HG03159 (cell line): ENCODE measurements at regions not wholly inside any gene's neighbourhood (a gene's known extent, or its start where the extent isn't known, plus 50 kb on each side); places are given as distances from the start of the nearest gene placed in this dataset.
"Not testable (repeated sequence)": the region's sequence is repeated elsewhere in the genome, so short reads cannot be mapped to it uniquely, and the experiment has no call there.

Source experiments
- ATAC-seq: cut with Tn5 transposase; IDR thresholded peaks from one replicate; pipeline ENCODE4 v1.9.1; 2021; ENCODE audit warnings: mild to moderate bottlenecking, moderate library complexity; ENCODE audit not compliant: unreplicated experiment

DNA sequence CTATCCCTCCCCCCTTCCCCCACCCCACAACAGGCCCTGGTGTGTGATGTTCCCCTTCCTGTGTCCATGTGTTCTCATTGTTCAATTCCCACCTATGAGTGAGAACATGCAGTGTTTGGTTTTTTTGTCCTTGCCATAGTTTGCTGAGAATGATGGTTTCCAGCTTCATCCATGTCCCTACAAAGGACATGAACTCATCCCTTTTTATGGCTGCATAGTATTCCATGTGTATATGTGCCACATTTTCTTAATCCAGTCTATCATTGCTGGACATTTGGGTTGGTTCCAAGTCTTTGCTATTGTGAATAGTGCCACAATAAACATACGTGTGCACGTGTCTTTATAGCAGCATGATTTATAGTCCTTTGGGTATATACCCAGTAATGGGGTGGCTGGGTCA is 52.3 kb upstream of the MAN1A2 start:
- not testable (repeated sequence) for ATAC-seq

GRCh38 chr1:117313555-117313954 is 53.7 kb upstream of the MAN1A2 start:
- ATAC-seq: no peak

- ATAC-seq: peak; percentile 63
Observed at GRCh38 chr1:117312453-117313138, 54.7 kb upstream of the MAN1A2 start.

- ATAC-seq: no peak
Observed at GRCh38 chr1:117308311-117308916, 58.8 kb upstream of the MAN1A2 start.

DNA sequence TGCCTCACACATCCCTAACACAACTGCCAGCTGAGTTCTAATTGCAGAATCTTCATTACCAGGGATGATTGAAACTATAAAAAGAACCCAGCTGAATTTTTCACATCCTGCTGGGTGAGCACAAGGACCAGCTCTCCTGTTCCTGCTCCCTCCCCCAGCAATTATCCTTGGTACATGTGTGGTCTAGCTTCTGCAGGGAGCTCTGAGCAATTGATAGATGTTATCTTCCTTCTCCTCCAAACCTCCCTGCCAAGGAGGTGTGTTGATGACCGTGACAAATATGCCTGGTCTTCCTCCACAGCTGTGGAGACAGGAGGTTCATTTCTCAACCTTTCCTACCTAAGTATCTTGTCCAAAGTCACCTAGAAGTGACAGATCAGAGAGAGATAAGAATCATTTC is 65.3 kb upstream of the MAN1A2 start:
- ATAC-seq: no peak

GRCh38 chr1:117300183-117300582 is 67.1 kb upstream of the MAN1A2 start:
- ATAC-seq: not testable (repeated sequence)

DNA sequence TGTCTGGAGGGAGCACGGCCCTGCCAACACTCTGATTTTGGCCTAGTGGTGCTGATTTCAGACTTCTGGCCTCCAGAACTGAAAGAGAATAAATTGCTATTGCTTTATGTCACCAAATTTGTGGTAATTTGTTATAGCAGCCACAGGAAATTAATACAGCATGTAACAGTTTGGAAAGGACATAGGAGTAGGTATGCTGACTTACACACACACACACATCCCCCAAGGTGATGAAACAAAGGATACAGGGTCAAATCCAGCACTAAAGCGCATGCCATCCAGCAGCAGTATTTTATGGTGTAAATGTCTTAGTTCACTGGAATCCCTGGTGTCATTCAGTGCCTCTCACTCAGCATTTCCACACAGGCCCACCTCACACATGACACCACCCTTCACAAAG is 72.2 kb upstream of the MAN1A2 start:
- no peak for ATAC-seq

GRCh38 chr1:117290890-117291289 is 76.4 kb upstream of the MAN1A2 start:
- no peak for ATAC-seq

DNA sequence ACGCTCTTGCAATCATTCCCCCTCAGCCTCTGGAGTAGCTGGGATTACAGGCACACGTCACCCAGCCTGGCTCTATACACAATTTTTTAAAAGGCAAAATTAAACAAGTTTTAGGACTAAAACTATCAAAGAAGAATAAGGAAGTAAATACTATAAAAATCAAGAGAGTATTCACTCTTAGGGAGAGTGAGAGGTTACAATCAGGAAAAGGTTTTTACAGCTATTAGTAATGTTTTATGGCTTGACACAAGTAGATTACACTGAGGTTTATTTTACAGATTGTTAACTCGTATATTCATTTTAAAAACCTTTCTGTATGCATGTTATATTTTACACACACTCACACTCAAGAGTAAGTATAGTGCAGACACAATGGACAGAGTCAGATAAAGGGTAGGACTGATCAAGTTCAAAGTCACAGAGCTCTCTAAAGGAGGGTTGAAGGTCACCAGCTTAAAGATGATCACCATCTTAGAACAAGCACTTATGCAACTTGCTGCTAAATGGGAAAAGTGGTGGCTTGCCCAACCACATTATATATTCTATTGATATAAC is 77.9 kb upstream of the MAN1A2 start:
- no peak for ATAC-seq

DNA sequence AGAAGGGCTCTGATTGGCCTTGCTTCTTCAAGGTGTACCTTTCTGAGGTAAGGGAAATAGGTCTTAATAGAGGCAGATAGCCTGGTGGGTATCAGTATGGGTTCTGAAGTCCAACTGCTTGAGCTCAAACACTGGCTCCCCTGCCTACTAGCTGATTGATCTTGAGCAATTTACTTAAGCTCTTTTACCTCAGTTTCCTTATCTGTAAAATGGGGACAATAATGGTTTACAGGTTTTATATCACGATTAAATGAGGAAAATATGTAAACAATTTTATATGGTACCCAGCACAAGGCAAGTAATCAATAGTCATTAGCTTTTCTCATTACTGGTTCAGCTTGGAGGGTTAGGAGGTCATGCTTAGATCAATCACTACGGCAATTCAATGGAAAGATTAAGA is 75.8 kb upstream of the VTCN1 start:
- ATAC-seq: no peak

GRCh38 chr1:117286145-117286544 is 75.4 kb upstream of the VTCN1 start:
- ATAC-seq: no peak

- ATAC-seq: no peak
Observed at GRCh38 chr1:117284399-117285215, 73.9 kb upstream of the VTCN1 start.

DNA sequence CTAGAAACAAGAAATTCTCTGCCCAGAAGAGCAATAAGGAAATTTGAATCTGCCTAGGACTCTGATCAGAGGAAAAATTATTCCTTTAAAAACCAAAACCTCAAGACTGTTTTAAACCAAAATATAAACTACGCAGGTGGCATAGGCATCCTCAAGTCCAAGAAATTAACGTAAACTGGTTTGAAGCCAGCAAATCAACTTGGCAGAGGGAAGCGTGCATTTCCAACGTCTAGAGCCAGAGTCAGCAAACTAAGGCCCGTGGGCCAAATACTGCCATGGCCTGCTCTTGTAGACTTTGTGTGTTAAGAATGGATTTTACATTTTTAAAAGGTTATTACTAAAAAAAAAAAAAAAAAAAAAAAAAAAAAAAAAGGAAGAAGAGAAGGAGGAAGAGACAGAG is 67.8 kb upstream of the VTCN1 start:
- no peak for ATAC-seq

GRCh38 chr1:117275055-117275454 is 64.3 kb upstream of the VTCN1 start:
- no peak for ATAC-seq

DNA sequence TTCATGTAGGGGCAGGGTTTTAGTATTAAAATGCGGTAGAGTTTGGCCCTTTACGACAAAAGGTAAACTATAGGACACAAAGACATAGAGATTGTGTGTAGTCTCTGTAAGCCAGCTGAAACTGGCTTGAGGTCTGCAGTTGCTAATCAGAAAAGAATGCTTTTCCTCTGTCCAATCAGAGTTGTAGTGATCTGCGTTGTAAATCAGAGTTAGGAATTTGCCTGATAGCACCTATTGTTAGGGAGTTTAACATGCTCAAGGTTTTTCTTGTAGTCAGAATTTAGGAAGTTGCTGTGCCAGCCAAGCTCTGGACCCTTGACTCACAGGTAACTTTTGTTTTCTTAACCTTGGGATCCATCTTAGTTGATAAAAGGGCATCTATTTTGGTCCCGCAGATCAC is 61.2 kb upstream of the VTCN1 start:
- no peak for ATAC-seq

- ATAC-seq: no peak
Observed at GRCh38 chr1:117271129-117271528, 60.4 kb upstream of the VTCN1 start.

- ATAC-seq: no peak
Observed at GRCh38 chr1:117270679-117271078, 60.0 kb upstream of the VTCN1 start.

DNA sequence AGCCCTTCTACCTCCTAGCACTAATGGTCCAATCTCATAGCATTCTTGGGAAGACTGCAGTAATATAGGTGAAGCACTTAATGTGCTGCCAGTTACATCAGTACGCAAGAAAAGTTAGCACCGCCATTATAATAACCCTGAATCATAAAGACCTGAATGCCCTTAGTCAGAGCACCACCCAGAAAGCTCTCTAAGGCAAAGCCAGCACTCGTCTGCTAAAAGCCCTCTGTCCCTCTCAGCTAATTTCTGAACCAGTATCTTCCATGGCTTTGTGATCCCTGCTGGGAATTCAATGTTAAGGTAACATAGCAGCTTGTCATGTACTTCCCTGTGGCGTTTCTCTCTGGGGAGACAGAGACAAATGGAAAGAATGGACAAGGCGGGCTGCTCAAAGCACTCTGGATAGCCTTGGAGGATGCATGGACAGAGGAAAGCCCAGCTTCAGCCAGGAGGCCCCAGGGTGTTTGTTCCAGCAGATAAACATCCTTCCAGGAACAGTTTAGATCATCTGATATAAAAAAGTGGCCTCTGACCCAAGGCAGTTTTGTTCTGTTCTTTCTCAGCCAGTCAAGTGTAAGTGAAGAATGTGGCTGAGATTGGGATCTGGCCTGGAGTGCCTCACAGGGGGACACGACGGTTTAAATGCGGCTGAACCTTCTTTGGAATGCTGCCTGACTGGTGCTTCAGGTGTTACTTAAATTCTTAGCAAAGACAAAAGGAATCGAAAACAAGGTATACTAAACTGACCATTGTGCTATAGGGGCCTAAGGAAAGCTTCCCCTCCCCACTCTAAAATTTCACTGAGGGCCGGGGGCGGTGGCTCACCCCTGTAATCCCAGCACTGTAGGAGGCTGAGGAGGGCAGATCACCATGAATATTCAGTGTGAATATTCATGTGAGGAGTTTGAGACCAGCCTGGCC is 58.1 kb upstream of the VTCN1 start:
- no peak for ATAC-seq

DNA sequence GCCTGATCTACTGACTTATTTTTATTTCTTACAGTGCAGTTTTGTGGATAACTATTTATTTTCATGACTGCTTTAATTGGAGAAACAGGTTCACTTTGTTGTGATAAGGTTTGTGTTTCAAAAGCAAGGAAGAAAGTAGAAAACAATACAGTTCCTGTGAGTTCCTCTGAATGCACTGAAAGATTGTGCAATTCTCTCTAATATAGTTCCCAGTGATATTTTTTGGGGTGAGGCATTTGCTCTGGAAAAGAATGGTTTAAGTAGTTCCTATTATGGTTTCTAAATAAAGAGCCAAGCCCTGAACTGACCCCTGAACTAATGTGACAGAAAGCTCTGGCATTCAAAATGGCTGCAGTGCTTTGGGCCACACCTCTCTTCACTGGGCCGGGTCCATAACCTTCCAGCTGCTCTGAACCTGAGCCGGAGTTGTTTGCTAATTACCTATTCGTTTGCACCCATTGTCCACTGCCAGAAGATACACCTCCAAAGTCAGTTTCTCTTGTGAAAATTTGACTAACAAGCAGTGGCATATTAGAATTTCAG is 56.6 kb upstream of the VTCN1 start:
- no peak for ATAC-seq

GRCh38 chr1:117262976-117263375 is 52.2 kb upstream of the VTCN1 start:
- ATAC-seq: no peak
